GM19025 (cell line): ENCODE measurements at regions not wholly inside any gene's neighbourhood (a gene's known extent, or its start where the extent isn't known, plus 50 kb on each side); places are given as distances from the start of the nearest gene placed in this dataset.
A peak's percentile ranks its signal among the peaks of the same experiment; 100 is the strongest.
"Not testable (repeated sequence)": the region's sequence is repeated elsewhere in the genome, so short reads cannot be mapped to it uniquely, and the experiment has no call there.

Experiments
- ATAC-seq: cut with Tn5 transposase; IDR thresholded peaks from one replicate; pipeline ENCODE4 v1.9.1; 2021; ENCODE audit warnings: mild to moderate bottlenecking, low read depth, moderate library complexity; ENCODE audit not compliant: unreplicated experiment

GRCh38 chr11:100528872-100529416 is 158.1 kb upstream of the ARHGAP42 start:
- no peak for ATAC-seq

DNA sequence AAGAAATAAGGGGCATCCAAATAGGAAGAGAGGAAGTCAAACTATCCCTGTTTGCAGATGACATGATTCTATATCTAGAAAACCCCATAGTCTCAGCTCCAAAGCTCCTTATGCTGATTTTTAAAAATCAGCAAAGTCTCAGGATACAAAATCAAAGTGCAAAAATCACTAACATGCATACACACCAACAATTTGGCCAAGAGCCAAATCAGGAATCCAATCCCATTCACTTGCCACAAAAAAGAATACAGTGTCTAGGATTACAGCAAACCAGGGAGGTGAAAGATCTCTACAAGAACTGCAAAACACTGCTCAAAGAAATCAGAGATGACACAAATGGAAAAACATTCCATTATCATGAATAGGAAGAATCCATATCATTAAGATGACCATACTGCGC is 155.8 kb upstream of the ARHGAP42 start:
- ATAC-seq = not testable (repeated sequence)

DNA sequence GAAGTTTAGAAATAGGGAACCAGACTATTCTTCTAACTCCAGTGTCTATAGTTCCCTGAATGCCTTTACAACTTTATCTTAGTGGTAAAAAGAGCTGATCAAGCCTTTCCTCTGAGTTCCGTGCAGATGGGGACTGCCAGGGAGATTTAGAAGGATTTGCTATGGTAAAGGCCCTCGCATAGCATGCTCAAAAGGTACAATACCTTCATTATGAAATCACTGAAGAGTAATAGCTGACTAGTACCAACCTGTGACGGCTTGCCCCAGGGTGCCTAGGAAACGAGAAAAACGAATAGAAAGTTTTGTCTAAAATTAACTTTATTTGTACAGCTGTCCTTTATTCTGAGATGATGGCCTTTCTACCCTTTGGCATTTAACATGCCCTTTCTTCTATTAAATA is 150.1 kb upstream of the ARHGAP42 start:
- no peak for ATAC-seq

- no peak for ATAC-seq
These were observed 143.7 kb upstream of the ARHGAP42 start for GRCh38 chr11:100543386-100543785.

DNA sequence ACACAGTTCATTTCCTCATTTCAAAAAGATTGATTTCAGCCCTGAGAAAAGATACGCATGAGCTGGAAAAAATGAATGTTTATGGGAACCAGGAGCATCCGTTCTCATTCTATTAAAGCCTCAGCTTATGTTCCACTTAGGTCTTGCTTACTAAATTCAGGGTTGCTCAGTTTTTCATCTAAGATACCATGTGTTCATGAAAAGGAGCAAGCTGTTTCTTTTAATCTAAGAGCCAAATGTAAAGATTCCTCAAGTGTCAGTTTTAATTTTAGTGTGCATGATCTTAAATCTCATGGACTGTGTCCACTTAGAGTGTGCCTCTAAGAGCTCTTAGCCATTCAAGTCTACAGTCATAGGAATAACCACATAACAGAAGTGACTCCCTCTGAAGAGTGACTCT is 141.5 kb upstream of the ARHGAP42 start:
- ATAC-seq = no peak

- ATAC-seq = no peak
These were observed 141.1 kb upstream of the ARHGAP42 start for GRCh38 chr11:100545970-100546369.

GRCh38 chr11:100546714-100547113 is 140.4 kb upstream of the ARHGAP42 start:
- ATAC-seq = no peak

DNA sequence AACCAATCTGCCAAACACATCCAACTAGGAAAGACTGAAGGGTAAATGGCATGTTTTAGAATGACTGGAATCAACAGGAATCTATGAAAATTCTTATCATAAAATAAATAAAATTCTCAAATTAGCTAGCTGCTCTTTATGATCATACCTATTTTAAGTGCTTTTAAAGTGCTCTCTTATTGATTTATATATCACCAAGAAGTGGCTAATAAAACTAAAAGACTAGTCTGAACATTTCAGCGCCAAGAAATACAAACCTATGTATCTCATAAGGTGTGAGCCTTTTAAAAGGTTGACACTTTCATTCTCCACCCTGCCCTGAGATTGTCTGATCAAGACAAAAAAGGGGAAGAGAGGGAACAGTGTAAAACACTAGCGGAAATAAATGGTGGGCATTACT is 136.8 kb upstream of the ARHGAP42 start:
- ATAC-seq = no peak

- ATAC-seq = no peak
These were observed 136.0 kb upstream of the ARHGAP42 start for GRCh38 chr11:100550912-100551632.

- ATAC-seq = no peak
These were observed 131.2 kb upstream of the ARHGAP42 start for GRCh38 chr11:100555931-100556330.

- no peak for ATAC-seq
These were observed 130.3 kb upstream of the ARHGAP42 start for GRCh38 chr11:100556781-100557180.

- ATAC-seq = no peak
These were observed 129.1 kb upstream of the ARHGAP42 start for GRCh38 chr11:100557830-100558611.

DNA sequence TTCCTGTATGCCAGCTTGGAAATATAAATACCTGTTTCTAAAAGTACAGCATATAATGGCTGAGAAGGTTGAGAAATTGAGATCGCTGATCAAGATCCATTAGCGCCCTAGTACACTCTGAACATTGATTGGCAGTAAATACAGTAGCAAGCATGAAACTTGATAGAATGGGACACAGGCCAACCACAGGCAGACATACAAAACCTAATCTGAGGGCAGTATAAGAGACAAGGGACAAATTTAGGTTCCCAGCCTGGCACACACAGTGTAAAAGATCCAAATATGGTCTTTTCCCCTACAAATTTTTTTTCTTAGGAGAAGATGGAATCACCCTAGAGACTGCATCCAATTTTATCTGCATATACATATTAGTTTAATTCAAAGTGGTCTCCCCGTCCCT is 126.5 kb upstream of the ARHGAP42 start:
- no peak for ATAC-seq

DNA sequence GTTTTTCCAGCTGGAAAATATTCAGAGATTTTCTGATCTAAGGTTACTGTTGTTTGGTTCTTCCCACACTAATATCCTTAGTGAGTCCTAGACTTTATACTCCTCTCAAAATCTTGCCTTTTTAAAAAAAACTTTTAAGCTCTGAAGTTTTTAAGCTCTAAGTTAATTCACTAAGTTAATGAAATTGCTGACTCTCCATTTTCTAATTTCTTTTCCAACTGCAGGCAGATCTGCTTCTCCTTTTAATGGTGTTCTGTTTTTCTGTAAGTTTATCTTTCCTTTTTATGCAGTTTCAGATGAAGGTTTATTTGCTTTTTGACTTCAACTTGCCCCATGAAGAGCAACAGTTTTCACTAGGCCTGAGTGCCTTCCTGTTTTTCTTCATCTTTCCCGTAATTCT is 125.8 kb upstream of the ARHGAP42 start:
- no peak for ATAC-seq

DNA sequence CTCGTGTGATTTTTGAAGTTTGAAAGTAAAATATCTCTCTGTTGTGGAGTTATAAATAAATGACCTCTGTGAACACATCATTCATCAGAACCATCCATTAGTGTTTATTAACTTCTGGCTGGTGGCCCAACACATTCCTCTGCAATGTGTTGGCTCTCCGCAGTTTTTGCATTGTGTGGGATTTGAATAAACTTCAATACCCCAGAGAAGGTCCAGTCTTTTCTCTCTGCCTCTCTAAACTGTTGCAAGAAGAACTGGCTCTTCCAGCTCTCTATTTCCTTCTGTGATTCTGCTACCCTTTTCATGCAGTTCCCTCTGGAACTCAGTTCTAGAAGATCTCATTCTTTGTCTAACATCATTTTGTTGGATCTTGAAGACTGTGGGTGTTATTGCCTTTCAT is 125.0 kb upstream of the ARHGAP42 start:
- no peak for ATAC-seq

DNA sequence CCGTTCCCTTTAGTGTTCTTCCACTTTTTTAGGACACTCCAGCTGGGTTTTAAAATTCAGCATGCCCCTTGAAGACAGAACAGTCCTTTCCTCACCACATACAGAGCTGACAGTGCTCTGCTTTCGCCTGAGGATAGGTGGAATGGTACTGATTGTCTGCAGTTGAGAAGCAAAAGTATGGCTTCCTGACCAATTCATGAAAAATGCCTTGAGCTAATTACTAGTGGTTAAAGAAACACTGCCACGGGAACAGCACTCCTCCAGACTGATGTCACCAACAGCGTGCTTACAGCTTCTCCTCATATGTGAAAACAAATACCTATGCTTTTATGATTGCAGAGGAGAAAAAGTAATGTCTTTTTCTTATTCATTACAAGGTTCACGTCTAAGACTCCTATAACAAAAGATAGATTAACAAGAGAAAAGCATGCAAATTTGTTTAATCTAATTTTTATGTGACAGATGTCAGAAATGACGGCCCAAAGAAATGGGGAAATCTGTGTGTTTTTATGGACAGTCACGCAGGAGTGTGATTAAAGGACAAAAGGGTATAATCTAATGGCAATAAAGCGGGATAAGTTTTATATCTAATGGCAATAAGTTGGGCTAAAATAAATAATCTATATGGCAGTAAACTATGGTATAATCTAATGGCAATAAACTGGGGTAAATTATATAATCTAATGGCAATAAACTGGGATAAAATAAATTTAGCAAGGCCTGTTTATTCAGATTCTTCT is 123.4 kb upstream of the ARHGAP42 start:
- ATAC-seq = no peak

GRCh38 chr11:100573911-100574513 is 113.1 kb upstream of the ARHGAP42 start:
- no peak for ATAC-seq

DNA sequence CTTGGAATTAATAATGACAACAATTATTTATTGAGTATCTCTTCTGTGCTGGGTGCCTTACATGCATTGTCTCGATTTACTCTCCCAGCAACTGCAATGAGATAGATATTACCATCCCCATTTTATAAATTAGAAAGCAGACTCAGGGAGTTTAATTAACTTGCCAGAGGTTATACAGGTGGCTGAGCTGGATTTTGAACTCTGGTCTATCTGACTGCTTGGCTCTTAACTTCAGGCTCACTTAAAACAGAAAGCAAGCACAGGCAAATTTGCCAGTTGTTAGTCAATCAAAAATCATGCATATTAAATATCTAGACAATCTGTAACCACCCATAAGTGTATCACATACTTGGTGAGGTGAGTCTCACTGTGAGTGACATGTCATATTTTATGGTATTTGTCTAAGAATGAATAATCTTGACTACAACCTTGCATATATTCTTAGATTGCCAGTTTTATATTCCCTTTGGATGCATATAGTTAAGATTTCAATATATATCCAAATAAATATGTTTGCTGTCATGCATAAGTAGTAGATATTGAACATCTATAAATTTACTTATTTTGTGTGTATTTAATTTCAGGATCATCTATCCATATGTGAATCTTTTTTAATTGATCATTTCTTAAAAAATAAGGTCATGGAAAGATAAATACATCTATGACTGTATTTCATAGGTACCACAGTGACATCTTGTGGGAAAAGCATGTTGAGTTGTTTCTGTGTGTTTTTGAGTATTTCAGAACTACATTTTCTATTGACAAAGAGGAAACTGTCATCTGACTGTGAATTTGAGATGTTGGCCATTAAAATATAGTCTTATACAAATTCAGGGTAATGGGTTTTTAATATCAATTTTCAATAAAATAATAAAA is 112.0 kb upstream of the ARHGAP42 start:
- ATAC-seq = no peak

GRCh38 chr11:100575860-100576717 is 111.0 kb upstream of the ARHGAP42 start:
- ATAC-seq = peak; percentile 76
